Neural progenitor cell (in vitro differentiated cells): ENCODE measurements at regions not wholly inside any gene's neighbourhood (a gene's known extent, or its start where the extent isn't known, plus 50 kb on each side); places are given as distances from the start of the nearest gene placed in this dataset.

Experiments used
- CTCF ChIP-seq: fragments of 200-600 bp; sonication (generic); IDR thresholded peaks from 2 replicates; pipeline ENCODE4 v1.5.1; 2017; ENCODE audit warnings: antibody characterized with exemption, mild to moderate bottlenecking
- EZH2 ChIP-seq: fragments of 200-600 bp; sonication (generic); IDR thresholded peaks from 2 replicates; pipeline ENCODE4 v1.6.1; 2017; ENCODE audit warnings: antibody characterized with exemption, mild to moderate bottlenecking, moderate library complexity
- EZH2phosphoT487 ChIP-seq: fragments of 200-600 bp; sonication (generic); IDR thresholded peaks from 2 replicates; pipeline ENCODE4 v1.6.1; 2017; ENCODE audit warnings: antibody characterized with exemption

- TF ChIP-seq CTCF (no peak), EZH2 (no peak), EZH2phosphoT487 (no peak)
Observed at GRCh38 chr15:61467823-61468222, 238.7 kb upstream of the RORA start.
